Body of pancreas (tissue), 4 donors: ENCODE measurements at regions not wholly inside any gene's neighbourhood (a gene's known extent, or its start where the extent isn't known, plus 50 kb on each side); places are given as distances from the start of the nearest gene placed in this dataset.

ENCODE experiments used
- CTCF ChIP-seq, 7 experiments: fragments of 450-650 bp in 4 of 7; fragments of 200-600 bp in 3 of 7; sonication (generic) in 3 of 7; IDR thresholded peaks; one replicate each; pipeline ENCODE4 v1.5.1; 2016 to 2019; ENCODE audit warnings: antibody characterized with exemption in 7 of 7
- POLR2A ChIP-seq, 3 donors: fragments of 450-650 bp; IDR thresholded peaks; one replicate each; pipeline ENCODE4 v1.6.1; 2016; ENCODE audit warnings: antibody characterized with exemption in 3 of 3, mild to moderate bottlenecking in 2 of 3

- TF ChIP-seq POLR2A (IDR thresholded peaks at IDR 0.05) (no peak), CTCF (IDR thresholded peaks at IDR 0.05) (no peak)
These were observed 216.4 kb downstream of the SLITRK5 start for GRCh38 chr13:87887459-87888123.
